ENCODE measurements at regions not wholly inside any gene's neighbourhood (a gene's known extent, or its start where the extent isn't known, plus 50 kb on each side); places are given as distances from the start of the nearest gene placed in this dataset.

DNA sequence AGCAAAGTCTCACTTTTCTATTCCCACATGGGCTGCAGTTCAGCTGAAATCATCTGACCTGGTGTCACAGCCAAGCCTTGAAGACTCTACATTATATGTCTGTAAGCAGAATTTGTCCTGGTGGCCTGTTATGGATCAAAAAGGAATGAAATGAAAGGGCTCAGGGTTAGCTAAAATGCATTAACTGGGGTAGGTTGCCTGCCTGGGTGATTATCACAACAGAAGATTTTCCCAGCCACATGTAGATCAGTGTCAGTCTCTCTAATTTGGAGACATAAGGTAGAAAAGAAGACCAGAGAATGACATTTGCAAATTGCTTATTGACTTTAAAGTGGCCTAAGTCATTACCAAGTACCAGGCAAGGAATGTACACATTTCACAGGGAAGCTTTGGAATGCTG lies 289.0 kb downstream of the CAAP1 start:
- TF ChIP-seq EZH2 (IDR thresholded peaks at IDR 0.05; ENCODE audit: borderline replicate concordance, low read length) = no peak
- TF ChIP-seq, protein P1, sequence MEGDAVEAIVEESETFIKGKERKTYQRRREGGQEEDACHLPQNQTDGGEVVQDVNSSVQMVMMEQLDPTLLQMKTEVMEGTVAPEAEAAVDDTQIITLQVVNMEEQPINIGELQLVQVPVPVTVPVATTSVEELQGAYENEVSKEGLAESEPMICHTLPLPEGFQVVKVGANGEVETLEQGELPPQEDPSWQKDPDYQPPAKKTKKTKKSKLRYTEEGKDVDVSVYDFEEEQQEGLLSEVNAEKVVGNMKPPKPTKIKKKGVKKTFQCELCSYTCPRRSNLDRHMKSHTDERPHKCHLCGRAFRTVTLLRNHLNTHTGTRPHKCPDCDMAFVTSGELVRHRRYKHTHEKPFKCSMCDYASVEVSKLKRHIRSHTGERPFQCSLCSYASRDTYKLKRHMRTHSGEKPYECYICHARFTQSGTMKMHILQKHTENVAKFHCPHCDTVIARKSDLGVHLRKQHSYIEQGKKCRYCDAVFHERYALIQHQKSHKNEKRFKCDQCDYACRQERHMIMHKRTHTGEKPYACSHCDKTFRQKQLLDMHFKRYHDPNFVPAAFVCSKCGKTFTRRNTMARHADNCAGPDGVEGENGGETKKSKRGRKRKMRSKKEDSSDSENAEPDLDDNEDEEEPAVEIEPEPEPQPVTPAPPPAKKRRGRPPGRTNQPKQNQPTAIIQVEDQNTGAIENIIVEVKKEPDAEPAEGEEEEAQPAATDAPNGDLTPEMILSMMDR (IDR thresholded peaks at IDR 0.05; ENCODE audit: low read length) = no peak
